Left renal pelvis (tissue), 4 donors: ENCODE measurements at regions not wholly inside any gene's neighbourhood (a gene's known extent, or its start where the extent isn't known, plus 50 kb on each side); places are given as distances from the start of the nearest gene placed in this dataset.

Experiments
- DNase-seq, 4 donors: peaks; one replicate each; pipeline ENCODE4 v3.0.0-alpha.2; 2013; ENCODE audit warnings: low read depth in 4 of 4, low spot score in 3 of 4

- DNase-seq = no peak
Observed at GRCh38 chr4:124329134-124329533, 383.4 kb downstream of the ANKRD50 start.

GRCh38 chr4:124330045-124330444 lies 382.5 kb downstream of the ANKRD50 start:
- DNase-seq = no peak

- no peak for DNase-seq
Observed at GRCh38 chr4:124331781-124332180, 380.8 kb downstream of the ANKRD50 start.

- no peak for DNase-seq
Observed at GRCh38 chr4:124333466-124333865, 379.1 kb downstream of the ANKRD50 start.

GRCh38 chr4:124334119-124334518 lies 378.4 kb downstream of the ANKRD50 start:
- DNase-seq = peak in 3 of 4 donors; percentile 39 to 48 (median 40)

GRCh38 chr4:124337874-124338273 lies 374.7 kb downstream of the ANKRD50 start:
- no peak for DNase-seq

- DNase-seq = no peak
Observed at GRCh38 chr4:124343661-124344171, 368.8 kb downstream of the ANKRD50 start.

- no peak for DNase-seq
Observed at GRCh38 chr4:124372916-124373315, 339.6 kb downstream of the ANKRD50 start.

- DNase-seq = peak in 1 of 4 donors; percentile 1
Observed at GRCh38 chr4:124386163-124386562, 326.4 kb downstream of the ANKRD50 start.

GRCh38 chr4:124386648-124387047 lies 325.9 kb downstream of the ANKRD50 start:
- no peak for DNase-seq

- DNase-seq = no peak
Observed at GRCh38 chr4:124389591-124389990, 322.9 kb downstream of the ANKRD50 start.

- DNase-seq = no peak
Observed at GRCh38 chr4:124390861-124391260, 321.7 kb downstream of the ANKRD50 start.

- DNase-seq = no peak
Observed at GRCh38 chr4:124396333-124396732, 316.2 kb downstream of the ANKRD50 start.

GRCh38 chr4:124401606-124402005 lies 310.9 kb downstream of the ANKRD50 start:
- DNase-seq = no peak

- no peak for DNase-seq
Observed at GRCh38 chr4:124409044-124409443, 303.5 kb downstream of the ANKRD50 start.

- DNase-seq = no peak
Observed at GRCh38 chr4:124414276-124415040, 298.1 kb downstream of the ANKRD50 start.

- DNase-seq = no peak
Observed at GRCh38 chr4:124415146-124415545, 297.4 kb downstream of the ANKRD50 start.

- no peak for DNase-seq
Observed at GRCh38 chr4:124417371-124417770, 295.2 kb downstream of the ANKRD50 start.

- DNase-seq = no peak
Observed at GRCh38 chr4:124420166-124420695, 292.3 kb downstream of the ANKRD50 start.

- DNase-seq = no peak
Observed at GRCh38 chr4:124423160-124423559, 289.4 kb downstream of the ANKRD50 start.

GRCh38 chr4:124426279-124426678 lies 286.3 kb downstream of the ANKRD50 start:
- no peak for DNase-seq

GRCh38 chr4:124427095-124427767 lies 285.3 kb downstream of the ANKRD50 start:
- DNase-seq = no peak
